C4-2B (cell line): ENCODE measurements at regions not wholly inside any gene's neighbourhood (a gene's known extent, or its start where the extent isn't known, plus 50 kb on each side); places are given as distances from the start of the nearest gene placed in this dataset.

Source experiments
- H3K27ac ChIP-seq: fragments of 450-650 bp; 2 replicates; pipeline ENCODE4 v1.5.1; 2017
- ZFX ChIP-seq: fragments of 450-650 bp; IDR thresholded peaks from 2 replicates; pipeline ENCODE4 v1.6.1; 2017
- TF ChIP-seq, protein P1 (sequence below): fragments of 450-650 bp; conservative IDR thresholded peaks from 2 replicates; pipeline ENCODE4 v1.5.1; 2017; ENCODE audit warnings: mild to moderate bottlenecking

DNA sequence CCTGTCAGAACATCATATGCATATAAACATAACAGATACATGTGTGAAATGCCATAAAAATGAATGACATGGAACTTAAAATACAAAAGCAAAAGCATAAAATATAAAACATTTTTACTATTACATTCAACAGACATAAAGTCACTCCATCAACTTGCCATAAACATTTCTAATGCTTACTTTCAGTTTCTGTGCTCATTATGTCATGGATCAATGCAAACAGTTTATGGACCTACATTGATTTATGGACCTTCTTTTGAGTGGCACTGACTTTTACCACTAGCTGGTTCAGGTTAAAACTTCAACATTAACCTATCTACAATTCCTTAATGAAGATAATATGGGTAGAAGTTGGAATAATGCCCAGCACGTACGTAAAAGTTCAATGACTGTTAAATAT is 577.4 kb upstream of the LMCD1 start:
- no peak overlapping the region for H3K27ac ChIP-seq
- TF ChIP-seq, protein P1, sequence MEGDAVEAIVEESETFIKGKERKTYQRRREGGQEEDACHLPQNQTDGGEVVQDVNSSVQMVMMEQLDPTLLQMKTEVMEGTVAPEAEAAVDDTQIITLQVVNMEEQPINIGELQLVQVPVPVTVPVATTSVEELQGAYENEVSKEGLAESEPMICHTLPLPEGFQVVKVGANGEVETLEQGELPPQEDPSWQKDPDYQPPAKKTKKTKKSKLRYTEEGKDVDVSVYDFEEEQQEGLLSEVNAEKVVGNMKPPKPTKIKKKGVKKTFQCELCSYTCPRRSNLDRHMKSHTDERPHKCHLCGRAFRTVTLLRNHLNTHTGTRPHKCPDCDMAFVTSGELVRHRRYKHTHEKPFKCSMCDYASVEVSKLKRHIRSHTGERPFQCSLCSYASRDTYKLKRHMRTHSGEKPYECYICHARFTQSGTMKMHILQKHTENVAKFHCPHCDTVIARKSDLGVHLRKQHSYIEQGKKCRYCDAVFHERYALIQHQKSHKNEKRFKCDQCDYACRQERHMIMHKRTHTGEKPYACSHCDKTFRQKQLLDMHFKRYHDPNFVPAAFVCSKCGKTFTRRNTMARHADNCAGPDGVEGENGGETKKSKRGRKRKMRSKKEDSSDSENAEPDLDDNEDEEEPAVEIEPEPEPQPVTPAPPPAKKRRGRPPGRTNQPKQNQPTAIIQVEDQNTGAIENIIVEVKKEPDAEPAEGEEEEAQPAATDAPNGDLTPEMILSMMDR = no peak
- TF ChIP-seq ZFX = no peak

GRCh38 chr3:7927015-7927414 is 574.6 kb upstream of the LMCD1 start:
- no peak for TF ChIP-seq ZFX
- TF ChIP-seq, protein P1 = no peak

GRCh38 chr3:7927864-7928263 is 573.8 kb upstream of the LMCD1 start:
- no peak for TF ChIP-seq ZFX
- TF ChIP-seq, protein P1 = no peak
- no peak overlapping the region for H3K27ac ChIP-seq

More at GRCh38 chr3:7927015-7927414, 574.6 kb upstream of the LMCD1 start:
- H3K27ac ChIP-seq = no peak overlapping the region

GRCh38 chr3:7929319-7929889 is 572.2 kb upstream of the LMCD1 start:
- TF ChIP-seq, protein P1 = no peak
- TF ChIP-seq ZFX = no peak

GRCh38 chr3:7934362-7934761 is 567.3 kb upstream of the LMCD1 start:
- no peak for TF ChIP-seq ZFX
- TF ChIP-seq, protein P1 = no peak
- H3K27ac ChIP-seq = no peak overlapping the region; the same call in 1 of the 2 replicates

More at GRCh38 chr3:7929319-7929889, 572.2 kb upstream of the LMCD1 start:
- H3K27ac ChIP-seq = no peak overlapping the region

- H3K27ac ChIP-seq = no peak overlapping the region
- TF ChIP-seq, protein P1 = no peak
- no peak for TF ChIP-seq ZFX
Measured at GRCh38 chr3:7947930-7948329, 553.7 kb upstream of the LMCD1 start.

- H3K27ac ChIP-seq = no peak overlapping the region
- TF ChIP-seq ZFX = no peak
- TF ChIP-seq, protein P1 = no peak
Measured at GRCh38 chr3:7950890-7951289, 550.7 kb upstream of the LMCD1 start.
